WTC11 (cell line): ENCODE measurements at regions not wholly inside any gene's neighbourhood (a gene's known extent, or its start where the extent isn't known, plus 50 kb on each side); places are given as distances from the start of the nearest gene placed in this dataset.
A peak's percentile ranks its signal among the peaks of the same experiment; 100 is the strongest.

ENCODE experiments used
- ATAC-seq: fragments of 200-7000 bp; cut with Tn5 transposase; 2 replicates; pipeline ENCODE4 v1.10.0; 2021; ENCODE audit warnings: mild to moderate bottlenecking, moderate library complexity
- CTCF ChIA-PET: fragments of 300-600 bp; sonication (Branson Sonifier 250); formaldehyde crosslinking; loops from one replicate; lab custom pipeline; 2021; ENCODE audit warnings: antibody characterized with exemption; lab: Charles Lee
- POLR2A ChIA-PET: fragments of 350-600 bp; sonication (Branson Sonifier 250); formaldehyde crosslinking; loops from one replicate; lab custom pipeline; 2021; ENCODE audit warnings: antibody characterized with exemption; lab: Charles Lee
- DNase-seq: peaks from one replicate; pipeline ENCODE4 v3.0.0; 2021; ENCODE audit warnings: low spot score
- H3K27ac Mint-ChIP-seq: 2 replicates; pipeline ENCODE4 v1.8.0; 2021; ENCODE audit warnings: mixed read lengths
- H3K27me3 Mint-ChIP-seq: 2 replicates; pipeline ENCODE4 v1.8.0; 2021; ENCODE audit warnings: low read depth, mild to moderate bottlenecking, moderate library complexity, mixed read lengths
- H3K36me3 Mint-ChIP-seq: 2 replicates; pipeline ENCODE4 v1.8.0; 2021; ENCODE audit warnings: mixed read lengths
- H3K4me1 Mint-ChIP-seq: 2 replicates; pipeline ENCODE4 v1.8.0; 2022; ENCODE audit warnings: mixed read lengths
- H3K4me3 Mint-ChIP-seq: 2 replicates; pipeline ENCODE4 v1.8.0; 2021; ENCODE audit warnings: mild to moderate bottlenecking, moderate library complexity, mixed read lengths
- H3K9me3 Mint-ChIP-seq: 2 replicates; pipeline ENCODE4 v1.8.0; 2021; ENCODE audit warnings: mixed read lengths
- ATF2 ChIP-seq: sonication (generic); formaldehyde crosslinking; IDR thresholded peaks from 2 replicates; pipeline ENCODE4 v1.8.1; 2022; ENCODE audit warnings: low read depth, missing genetic modification reagents, borderline replicate concordance
- CREM ChIP-seq: sonication (generic); formaldehyde crosslinking; IDR thresholded peaks from 2 replicates; pipeline ENCODE4 v1.8.1; 2022; ENCODE audit warnings: mild to moderate bottlenecking, missing genetic modification reagents, moderate library complexity
- E2F1 ChIP-seq: sonication (generic); formaldehyde crosslinking; IDR thresholded peaks from 2 replicates; pipeline ENCODE4 v1.8.0; 2022; ENCODE audit warnings: mild to moderate bottlenecking, missing genetic modification reagents
- ETV6 ChIP-seq: sonication (generic); formaldehyde crosslinking; IDR thresholded peaks from 2 replicates; pipeline ENCODE4 v1.8.1; 2022; ENCODE audit warnings: mild to moderate bottlenecking, missing genetic modification reagents
- FOXK1 ChIP-seq: sonication (generic); formaldehyde crosslinking; IDR thresholded peaks from 2 replicates; pipeline ENCODE4 v1.8.0; 2022; ENCODE audit warnings: mild to moderate bottlenecking, moderate library complexity, missing genetic modification reagents
- GABPB1 ChIP-seq: sonication (generic); formaldehyde crosslinking; IDR thresholded peaks from 2 replicates; pipeline ENCODE4 v1.8.1; 2023; ENCODE audit warnings: mild to moderate bottlenecking, missing genetic modification reagents
- GRHL2 ChIP-seq: fragments of 250-450 bp; sonication (Bioruptor Pico); IDR thresholded peaks from 2 replicates; pipeline ENCODE4 v1.8.0; 2022; ENCODE audit warnings: mild to moderate bottlenecking, moderate library complexity; ENCODE audit not compliant: insufficient replicate concordance, severe bottlenecking
- KAT7 ChIP-seq: sonication (generic); formaldehyde crosslinking; IDR thresholded peaks from 2 replicates; pipeline ENCODE4 v1.8.1; 2023; ENCODE audit warnings: missing genetic modification reagents, mild to moderate bottlenecking, borderline replicate concordance
- SMAD3 ChIP-seq: sonication (generic); formaldehyde crosslinking; IDR thresholded peaks from 2 replicates; pipeline ENCODE4 v1.8.0; 2022; ENCODE audit warnings: missing genetic modification reagents, mild to moderate bottlenecking, borderline replicate concordance
- TEAD1 ChIP-seq: sonication (generic); formaldehyde crosslinking; IDR thresholded peaks from 2 replicates; pipeline ENCODE4 v1.8.0; 2022; ENCODE audit warnings: mild to moderate bottlenecking, missing genetic modification reagents
- TEAD4 ChIP-seq: sonication (generic); formaldehyde crosslinking; IDR thresholded peaks from 2 replicates; pipeline ENCODE4 v1.8.0; 2022; ENCODE audit warnings: mild to moderate bottlenecking, missing genetic modification reagents
- ZNF317 ChIP-seq: sonication (generic); formaldehyde crosslinking; IDR thresholded peaks from 2 replicates; pipeline ENCODE4 v1.8.1; 2023; ENCODE audit warnings: low read depth, mild to moderate bottlenecking, moderate library complexity, missing genetic modification reagents, borderline replicate concordance
- ZNF423 ChIP-seq: fragments of 250-450 bp; sonication (Bioruptor Pico); IDR thresholded peaks from 2 replicates; pipeline ENCODE4 v2.1.2; 2022; ENCODE audit warnings: mild to moderate bottlenecking, moderate library complexity
- TF ChIP-seq, protein P1 (sequence below): sonication (generic); formaldehyde crosslinking; IDR thresholded peaks from 2 replicates; pipeline ENCODE4 v1.8.1; 2023; ENCODE audit warnings: mild to moderate bottlenecking, moderate library complexity, missing genetic modification reagents
- TF ChIP-seq, protein P2 (sequence below): sonication (generic); formaldehyde crosslinking; IDR thresholded peaks from 2 replicates; pipeline ENCODE4 v1.8.1; 2023; ENCODE audit warnings: mild to moderate bottlenecking, missing genetic modification reagents
- TF ChIP-seq, protein P3 (sequence below): sonication (generic); formaldehyde crosslinking; IDR thresholded peaks from 2 replicates; pipeline ENCODE4 v1.8.1; 2022; ENCODE audit warnings: low read depth, mild to moderate bottlenecking, moderate library complexity, missing genetic modification reagents, borderline replicate concordance
- TF ChIP-seq, protein P4 (sequence below): fragments of 250-450 bp; sonication (Bioruptor Pico); IDR thresholded peaks from 2 replicates; pipeline ENCODE4 v1.9.0; 2021; ENCODE audit warnings: moderate library complexity, mild to moderate bottlenecking, inconsistent platforms, borderline replicate concordance
- TF ChIP-seq, protein P5 (sequence below): sonication (generic); formaldehyde crosslinking; IDR thresholded peaks from 2 replicates; pipeline ENCODE4 v1.8.0; 2022; ENCODE audit warnings: mild to moderate bottlenecking, missing genetic modification reagents

- no peak for DNase-seq
- H3K27me3 Mint-ChIP-seq = no peaks in the 10 kb centered on the region
- no peaks in the 10 kb centered on the region for H3K36me3 Mint-ChIP-seq
- ChIA-PET CTCF (no interaction called here), POLR2A (no interaction called here)
- H3K27ac Mint-ChIP-seq = no peak overlapping the region
- TF ChIP-seq GABPB1 (CRISPR knock-in tag) = 0 out of 2 replicates have a peak, but pooled peaks have one; percentile 39
- no peak for TF ChIP-seq ETV6 (CRISPR knock-in tag)
- TF ChIP-seq, protein P1, sequence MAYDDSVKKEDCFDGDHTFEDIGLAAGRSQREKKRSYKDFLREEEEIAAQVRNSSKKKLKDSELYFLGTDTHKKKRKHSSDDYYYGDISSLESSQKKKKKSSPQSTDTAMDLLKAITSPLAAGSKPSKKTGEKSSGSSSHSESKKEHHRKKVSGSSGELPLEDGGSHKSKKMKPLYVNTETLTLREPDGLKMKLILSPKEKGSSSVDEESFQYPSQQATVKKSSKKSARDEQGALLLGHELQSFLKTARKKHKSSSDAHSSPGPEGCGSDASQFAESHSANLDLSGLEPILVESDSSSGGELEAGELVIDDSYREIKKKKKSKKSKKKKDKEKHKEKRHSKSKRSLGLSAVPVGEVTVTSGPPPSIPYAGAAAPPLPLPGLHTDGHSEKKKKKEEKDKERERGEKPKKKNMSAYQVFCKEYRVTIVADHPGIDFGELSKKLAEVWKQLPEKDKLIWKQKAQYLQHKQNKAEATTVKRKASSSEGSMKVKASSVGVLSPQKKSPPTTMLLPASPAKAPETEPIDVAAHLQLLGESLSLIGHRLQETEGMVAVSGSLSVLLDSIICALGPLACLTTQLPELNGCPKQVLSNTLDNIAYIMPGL (CRISPR knock-in tag) = no peak
- H3K4me1 Mint-ChIP-seq = peaks cover 6% of the 10 kb centered on the region
- H3K4me3 Mint-ChIP-seq = no peak overlapping the region
- no peaks in the 10 kb centered on the region for H3K9me3 Mint-ChIP-seq
- ATAC-seq = no peak
Observed at GRCh38 chr2:164009756-164010337, 274.0 kb upstream of the FIGN start.

GRCh38 chr2:164008752-164009151 is 272.9 kb upstream of the FIGN start:
- ChIA-PET CTCF (no interaction called here), POLR2A (no interaction called here)
- H3K4me1 Mint-ChIP-seq = no peaks in the 10 kb centered on the region
- ATAC-seq (no peak), DNase-seq (no peak)
- H3K27me3 Mint-ChIP-seq = no peaks in the 10 kb centered on the region; the same call in 1 of the 2 replicates
- no peak overlapping the region for H3K27ac Mint-ChIP-seq
- H3K36me3 Mint-ChIP-seq = no peaks in the 10 kb centered on the region
- no peak for TF ChIP-seq GRHL2 (CRISPR knock-in tag)
- no peak for TF ChIP-seq CREM
- TF ChIP-seq, protein P2, sequence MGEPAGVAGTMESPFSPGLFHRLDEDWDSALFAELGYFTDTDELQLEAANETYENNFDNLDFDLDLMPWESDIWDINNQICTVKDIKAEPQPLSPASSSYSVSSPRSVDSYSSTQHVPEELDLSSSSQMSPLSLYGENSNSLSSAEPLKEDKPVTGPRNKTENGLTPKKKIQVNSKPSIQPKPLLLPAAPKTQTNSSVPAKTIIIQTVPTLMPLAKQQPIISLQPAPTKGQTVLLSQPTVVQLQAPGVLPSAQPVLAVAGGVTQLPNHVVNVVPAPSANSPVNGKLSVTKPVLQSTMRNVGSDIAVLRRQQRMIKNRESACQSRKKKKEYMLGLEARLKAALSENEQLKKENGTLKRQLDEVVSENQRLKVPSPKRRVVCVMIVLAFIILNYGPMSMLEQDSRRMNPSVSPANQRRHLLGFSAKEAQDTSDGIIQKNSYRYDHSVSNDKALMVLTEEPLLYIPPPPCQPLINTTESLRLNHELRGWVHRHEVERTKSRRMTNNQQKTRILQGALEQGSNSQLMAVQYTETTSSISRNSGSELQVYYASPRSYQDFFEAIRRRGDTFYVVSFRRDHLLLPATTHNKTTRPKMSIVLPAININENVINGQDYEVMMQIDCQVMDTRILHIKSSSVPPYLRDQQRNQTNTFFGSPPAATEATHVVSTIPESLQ (CRISPR knock-in tag) = no peak
- TF ChIP-seq, all 79 proteins: peak for 0
- H3K4me3 Mint-ChIP-seq = no peak overlapping the region
- no peaks in the 10 kb centered on the region for H3K9me3 Mint-ChIP-seq

- Mint-ChIP-seq H3K9me3 (no peaks in the 10 kb centered on the region), H3K4me1 (no peaks in the 10 kb centered on the region), H3K36me3 (no peaks in the 10 kb centered on the region), H3K27me3 (no peaks in the 10 kb centered on the region; the same call in 1 of the 2 replicates), H3K27ac (no peak overlapping the region), H3K4me3 (no peak overlapping the region)
- no peak for DNase-seq
- ChIA-PET CTCF (no interaction called here), POLR2A (no interaction called here)
- no peak for ATAC-seq
- TF ChIP-seq TEAD4 (CRISPR knock-in tag) (no peak), ZNF423 (CRISPR knock-in tag) (no peak), KAT7 (CRISPR knock-in tag) (no peak), FOXK1 (CRISPR knock-in tag) (no peak), SMAD3 (CRISPR knock-in tag) (no peak), ATF2 (CRISPR knock-in tag) (no peak), ZNF317 (CRISPR knock-in tag) (no peak), TEAD1 (CRISPR knock-in tag) (no peak), E2F1 (no peak)
- TF ChIP-seq, protein P3, sequence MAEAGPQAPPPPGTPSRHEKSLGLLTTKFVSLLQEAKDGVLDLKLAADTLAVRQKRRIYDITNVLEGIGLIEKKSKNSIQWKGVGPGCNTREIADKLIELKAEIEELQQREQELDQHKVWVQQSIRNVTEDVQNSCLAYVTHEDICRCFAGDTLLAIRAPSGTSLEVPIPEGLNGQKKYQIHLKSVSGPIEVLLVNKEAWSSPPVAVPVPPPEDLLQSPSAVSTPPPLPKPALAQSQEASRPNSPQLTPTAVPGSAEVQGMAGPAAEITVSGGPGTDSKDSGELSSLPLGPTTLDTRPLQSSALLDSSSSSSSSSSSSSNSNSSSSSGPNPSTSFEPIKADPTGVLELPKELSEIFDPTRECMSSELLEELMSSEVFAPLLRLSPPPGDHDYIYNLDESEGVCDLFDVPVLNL = no peak
- TF ChIP-seq, protein P4, sequence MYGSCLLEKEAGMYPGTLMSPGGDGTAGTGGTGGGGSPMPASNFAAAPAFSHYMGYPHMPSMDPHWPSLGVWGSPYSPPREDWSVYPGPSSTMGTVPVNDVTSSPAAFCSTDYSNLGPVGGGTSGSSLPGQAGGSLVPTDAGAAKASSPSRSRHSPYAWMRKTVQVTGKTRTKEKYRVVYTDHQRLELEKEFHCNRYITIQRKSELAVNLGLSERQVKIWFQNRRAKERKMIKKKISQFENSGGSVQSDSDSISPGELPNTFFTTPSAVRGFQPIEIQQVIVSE (CRISPR knock-in tag) = no peak
- TF ChIP-seq, protein P5, sequence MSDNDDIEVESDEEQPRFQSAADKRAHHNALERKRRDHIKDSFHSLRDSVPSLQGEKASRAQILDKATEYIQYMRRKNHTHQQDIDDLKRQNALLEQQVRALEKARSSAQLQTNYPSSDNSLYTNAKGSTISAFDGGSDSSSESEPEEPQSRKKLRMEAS (CRISPR knock-in tag) = no peak
Observed at GRCh38 chr2:164006704-164007103, 270.9 kb upstream of the FIGN start.
